ENCODE measurements at regions not wholly inside any gene's neighbourhood (a gene's known extent, or its start where the extent isn't known, plus 50 kb on each side); places are given as distances from the start of the nearest gene placed in this dataset.

GRCh38 chr14:71702786-71703185, 229.4 kb upstream of the RGS6 start:
- H3K4me3 ChIP-seq (ENCODE audit: control insufficient read depth, low read depth, low read length), result no peak overlapping the region
- no peak for DNase-seq (ENCODE audit: low read depth)
- TF ChIP-seq CTCF (conservative IDR thresholded peaks at IDR 0.05; ENCODE audit: control insufficient read depth, insufficient read depth, low read depth, low read length), result no peak

GRCh38 chr14:71703477-71703876, 228.8 kb upstream of the RGS6 start:
- TF ChIP-seq CTCF (conservative IDR thresholded peaks at IDR 0.05; ENCODE audit: control insufficient read depth, insufficient read depth, low read depth, low read length), result no peak
- H3K4me3 ChIP-seq (ENCODE audit: control insufficient read depth, low read depth, low read length), result no peak overlapping the region
- DNase-seq (ENCODE audit: low read depth), result peak; percentile 66

DNA sequence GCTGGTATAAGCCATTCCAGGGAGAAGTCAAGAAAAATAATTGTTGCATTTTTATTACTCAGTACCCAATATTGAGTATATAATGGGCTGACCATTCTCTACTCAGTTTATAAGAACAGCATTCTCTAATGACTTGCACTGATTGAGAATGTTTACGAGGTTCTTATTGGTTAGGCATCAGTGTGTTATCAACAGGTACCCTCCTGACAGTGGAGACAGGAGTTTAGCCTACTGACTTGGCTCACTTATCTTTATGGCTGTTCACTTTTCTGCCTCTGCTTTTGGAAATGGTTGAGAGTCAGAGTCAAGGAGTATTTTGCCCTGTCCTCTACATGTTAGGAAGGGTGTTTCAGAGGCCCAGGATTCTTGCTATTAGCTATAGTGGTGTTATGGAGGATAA, 228.0 kb upstream of the RGS6 start:
- no peak for DNase-seq (ENCODE audit: low read depth)

DNA sequence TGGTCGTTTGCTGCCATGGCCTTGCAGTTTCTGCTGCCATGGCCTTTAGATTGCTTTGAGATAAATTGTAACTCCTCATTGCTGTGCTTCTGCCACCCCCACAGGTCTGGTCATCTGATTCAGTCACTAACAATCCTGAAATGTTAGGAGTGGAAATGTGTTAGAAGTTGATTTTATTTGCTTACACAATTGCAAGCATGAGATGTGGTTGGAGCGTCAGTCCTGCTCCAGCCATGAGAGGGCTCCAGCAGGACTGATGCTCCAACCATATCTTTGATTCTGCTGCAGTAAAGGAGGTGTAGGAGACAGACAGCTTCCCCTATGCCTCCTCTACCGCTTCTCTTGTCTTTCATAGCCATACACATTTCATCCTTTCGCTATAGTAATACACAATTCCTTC, 226.8 kb upstream of the RGS6 start:
- no peak for TF ChIP-seq CTCF (conservative IDR thresholded peaks at IDR 0.05; ENCODE audit: control insufficient read depth, insufficient read depth, low read depth, low read length)
- no peak overlapping the region for H3K4me3 ChIP-seq (ENCODE audit: control insufficient read depth, low read depth, low read length)
- no peak for DNase-seq (ENCODE audit: low read depth)

More for the DNA sequence above, 228.0 kb upstream of the RGS6 start:
- no peak for TF ChIP-seq CTCF (conservative IDR thresholded peaks at IDR 0.05; ENCODE audit: control insufficient read depth, insufficient read depth, low read depth, low read length)
- H3K4me3 ChIP-seq (ENCODE audit: control insufficient read depth, low read depth, low read length), result no peak overlapping the region

DNA sequence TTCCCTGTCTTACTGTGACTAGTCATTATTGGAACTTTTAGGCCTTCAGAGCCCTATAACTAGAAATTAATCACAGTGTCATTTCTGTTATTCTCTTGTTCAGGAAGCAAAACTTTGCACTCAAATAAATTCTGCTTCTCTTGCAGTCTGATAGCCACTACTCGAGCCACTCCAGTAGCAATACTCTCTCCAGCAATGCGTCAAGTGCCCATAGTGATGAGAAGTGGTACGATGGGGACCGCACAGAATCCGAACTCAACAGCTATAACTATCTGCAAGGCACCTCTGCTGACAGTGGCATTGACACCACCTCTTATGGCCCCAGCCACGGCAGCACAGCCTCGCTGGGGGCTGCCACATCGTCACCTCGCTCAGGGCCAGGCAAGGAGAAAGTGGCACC, 223.2 kb upstream of the RGS6 start:
- H3K4me3 ChIP-seq (ENCODE audit: control insufficient read depth, low read depth, low read length), result no peak overlapping the region
- TF ChIP-seq CTCF (conservative IDR thresholded peaks at IDR 0.05; ENCODE audit: control insufficient read depth, insufficient read depth, low read depth, low read length), result no peak
- DNase-seq (ENCODE audit: low read depth), result no peak

- DNase-seq (ENCODE audit: low read depth), result no peak
- no peak overlapping the region for H3K4me3 ChIP-seq (ENCODE audit: control insufficient read depth, low read depth, low read length)
- TF ChIP-seq CTCF (conservative IDR thresholded peaks at IDR 0.05; ENCODE audit: control insufficient read depth, insufficient read depth, low read depth, low read length), result no peak
These were observed 222.2 kb upstream of the RGS6 start for GRCh38 chr14:71709987-71710386.

DNA sequence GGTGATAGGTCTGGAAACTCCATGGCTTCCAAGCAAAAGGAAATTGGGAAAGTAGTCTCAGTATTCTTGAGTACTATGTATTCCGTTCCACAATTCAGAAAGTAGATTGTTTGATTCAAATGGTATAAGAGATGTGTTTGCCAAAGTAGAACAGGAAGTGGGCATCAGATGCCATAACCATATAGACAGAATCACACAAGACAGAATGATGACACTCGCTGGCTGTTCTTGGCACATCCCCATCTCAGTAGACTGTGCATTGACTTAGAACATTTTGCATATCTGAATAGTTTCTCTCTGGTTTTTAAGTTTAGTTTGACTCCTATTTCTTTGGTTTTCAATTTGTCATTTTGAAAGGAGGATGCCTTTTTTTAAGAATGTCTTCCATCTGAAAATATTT, 221.1 kb upstream of the RGS6 start:
- DNase-seq (ENCODE audit: low read depth), result no peak
- H3K4me3 ChIP-seq (ENCODE audit: control insufficient read depth, low read depth, low read length), result no peak overlapping the region
- TF ChIP-seq CTCF (conservative IDR thresholded peaks at IDR 0.05; ENCODE audit: control insufficient read depth, insufficient read depth, low read depth, low read length), result no peak

Measured in fibroblast of mammary gland (primary cell).